HCT116 (cell line): ENCODE measurements at regions not wholly inside any gene's neighbourhood (a gene's known extent, or its start where the extent isn't known, plus 50 kb on each side); places are given as distances from the start of the nearest gene placed in this dataset.

Experiments used
- ATAC-seq: fragments of 200-7000 bp; cut with Tn5 transposase; 2 replicates; pipeline ENCODE4 v1.9.1; 2020; ENCODE audit warnings: mild to moderate bottlenecking, moderate library complexity
- BruUV-seq: library from RNA; stranded (reverse); fragments of 400-500 nt; replicated peaks from 2 replicates; lab custom pipeline; 2021; lab: Mats Ljungman, UMichigan
- CTCF ChIA-PET: fragments of 300-600 bp; sonication (Branson Sonifier 250); formaldehyde crosslinking; loops from one replicate; lab custom pipeline; 2021; ENCODE audit warnings: antibody characterized with exemption; lab: Charles Lee
- POLR2A ChIA-PET: fragments of 300-600, 350-600 bp; sonication (Branson Sonifier 250); formaldehyde crosslinking; loops from one replicate; lab custom pipeline; 2021; ENCODE audit warnings: antibody characterized with exemption; lab: Charles Lee
- RAD21 ChIA-PET, 2 experiments: fragments of 300-600 bp; sonication (Branson Sonifier 250); formaldehyde crosslinking; loops; one replicate each; lab custom pipeline; 2023; ENCODE audit warnings: low total read pairs in 2 of 2; ENCODE audit not compliant: uncharacterized antibody in 2 of 2, unreplicated experiment in 2 of 2, low non-redundant PET in 1 of 2; lab: Charles Lee
- DNase-seq: peaks from one replicate; pipeline ENCODE4 v3.0.0-alpha.2; 2010; ENCODE audit warnings: low read depth, low spot score
- H2AFZ ChIP-seq: fragments of 200-600 bp; shearing (Covaris generic), sonication (generic); 2 replicates; pipeline ENCODE4 v1.6.1; 2017; ENCODE audit warnings: low read depth, mixed run types, mixed read lengths, antibody characterized with exemption, low read length; ENCODE audit not compliant: poor library complexity, severe bottlenecking
- H3K27ac ChIP-seq: 2 replicates; pipeline ENCODE4 v1.5.1; 2012; ENCODE audit warnings: low read depth, low read length
- H3K27me3 ChIP-seq: fragments of 200-600 bp; sonication (generic); 2 replicates; pipeline ENCODE4 v1.6.1; 2016; ENCODE audit warnings: mixed run types, low read length, mixed read lengths; ENCODE audit not compliant: insufficient read depth
- H3K36me3 ChIP-seq, 2 experiments: fragments of 200-500 bp in 1 of 2; fragments of 200-600 bp in 1 of 2; sonication (Bioruptor generic) in 1 of 2; sonication (generic) in 1 of 2; 2 replicates each; pipeline versions ENCODE4 v1.5.1 to v1.6.1; 2014 to 2016; ENCODE audit warnings: low read length in 2 of 2, inconsistent platforms in 1 of 2, mixed read lengths in 1 of 2, mixed run types in 1 of 2; ENCODE audit not compliant: insufficient read depth in 2 of 2, control insufficient read depth in 1 of 2
- H3K4me1 ChIP-seq, 2 experiments: fragments of 200-600 bp in 1 of 2; sonication (generic) in 1 of 2; 2 replicates each; pipeline versions ENCODE4 v1.5.1 to v1.6.1; 2012 to 2017; ENCODE audit warnings: low read length in 2 of 2, inconsistent platforms in 1 of 2, mild to moderate bottlenecking in 1 of 2, mixed read lengths in 1 of 2, mixed run types in 1 of 2, moderate library complexity in 1 of 2; ENCODE audit not compliant: insufficient read depth in 2 of 2, control insufficient read depth in 1 of 2
- H3K4me2 ChIP-seq: fragments of 200-600 bp; sonication (generic); 2 replicates; pipeline ENCODE4 v1.6.1; 2017; ENCODE audit warnings: mixed run types, low read length, mixed read lengths
- H3K4me3 ChIP-seq, 2 experiments: fragments of 200-600 bp in 1 of 2; sonication (generic) in 1 of 2; replicated peaks in 1 of 2; 2 replicates each; pipeline ENCODE4 v1.5.1; 2011 to 2016; ENCODE audit warnings: low read length in 2 of 2, control low read depth in 1 of 2, low read depth in 1 of 2, mild to moderate bottlenecking in 1 of 2, mixed read lengths in 1 of 2, mixed run types in 1 of 2
- H3K79me2 ChIP-seq: fragments of 200-600 bp; sonication (generic); 2 replicates; pipeline ENCODE4 v1.6.1; 2017; ENCODE audit warnings: mild to moderate bottlenecking, mixed run types, low read length, moderate library complexity, mixed read lengths; ENCODE audit not compliant: insufficient read depth
- H3K9ac ChIP-seq: fragments of 200-600 bp; sonication (generic); 2 replicates; pipeline ENCODE4 v1.6.1; 2016; ENCODE audit warnings: low read length, mixed read lengths
- H3K9me2 ChIP-seq: fragments of 200-600 bp; sonication (generic), shearing (Covaris generic); 2 replicates; pipeline ENCODE4 v1.6.1; 2017; ENCODE audit warnings: mixed run types, mild to moderate bottlenecking, moderate library complexity; ENCODE audit not compliant: insufficient read depth
- H3K9me3 ChIP-seq, 2 experiments: fragments of 200-500 bp in 1 of 2; fragments of 200-600 bp in 1 of 2; sonication (Bioruptor generic) in 1 of 2; sonication (generic) in 1 of 2; 2 replicates each; pipeline ENCODE4 v1.6.1; 2014 to 2017; ENCODE audit warnings: low read length in 2 of 2, mixed read lengths in 2 of 2, inconsistent platforms in 1 of 2, low read depth in 1 of 2, mild to moderate bottlenecking in 1 of 2, mixed run types in 1 of 2, moderate library complexity in 1 of 2; ENCODE audit not compliant: control insufficient read depth in 1 of 2, insufficient read depth in 1 of 2
- H4K20me1 ChIP-seq: fragments of 200-600 bp; sonication (generic), shearing (Covaris generic); 2 replicates; pipeline ENCODE4 v1.6.1; 2017; ENCODE audit warnings: mixed run types, mild to moderate bottlenecking, moderate library complexity; ENCODE audit not compliant: insufficient read depth
- ATF3 ChIP-seq: IDR thresholded peaks from 2 replicates; pipeline ENCODE4 v1.6.1; 2012
- CEBPB ChIP-seq: IDR thresholded peaks from 2 replicates; pipeline ENCODE4 v1.6.1; 2012; ENCODE audit warnings: low read depth
- CTCF ChIP-seq, 3 experiments: fragments of 200-600 bp in 1 of 3; sonication (generic) in 1 of 3; IDR thresholded peaks in 2 of 3; conservative IDR thresholded peaks in 1 of 3; 2 replicates each; pipeline ENCODE4 v1.5.1; 2012 to 2017; ENCODE audit warnings: low read depth in 2 of 3, low read length in 2 of 3, antibody characterized with exemption in 1 of 3, borderline replicate concordance in 1 of 3, control low read depth in 1 of 3, mild to moderate bottlenecking in 1 of 3, mixed read lengths in 1 of 3, mixed run types in 1 of 3, moderate library complexity in 1 of 3; ENCODE audit not compliant: insufficient read depth in 1 of 3
- EGR1 ChIP-seq: IDR thresholded peaks from 2 replicates; pipeline ENCODE4 v1.6.1; 2012; ENCODE audit warnings: low read depth
- FOSL1 ChIP-seq: IDR thresholded peaks from 2 replicates; pipeline ENCODE4 v1.6.1; 2012; ENCODE audit warnings: low read depth
- MAX ChIP-seq: IDR thresholded peaks from 2 replicates; pipeline ENCODE4 v1.6.1; 2012
- POLR2A ChIP-seq: IDR thresholded peaks from 2 replicates; pipeline ENCODE4 v1.7.0; 2011; ENCODE audit warnings: borderline replicate concordance; ENCODE audit not compliant: insufficient read depth, insufficient read length; ENCODE audit errors: extremely low read depth
- POLR2AphosphoS5 ChIP-seq: IDR thresholded peaks from 2 replicates; pipeline ENCODE4 v1.6.1; 2011; ENCODE audit warnings: mild to moderate bottlenecking, low read depth, low read length, moderate library complexity
- RAD21 ChIP-seq: IDR thresholded peaks from 2 replicates; pipeline ENCODE4 v1.6.1; 2012; ENCODE audit warnings: low read depth, mild to moderate bottlenecking
- REST ChIP-seq: IDR thresholded peaks from 2 replicates; pipeline ENCODE4 v1.6.1; 2012; ENCODE audit warnings: low read depth
- SIN3A ChIP-seq: IDR thresholded peaks from 2 replicates; pipeline ENCODE4 v1.6.1; 2012; ENCODE audit warnings: low read depth
- TCF7L2 ChIP-seq: IDR thresholded peaks from 2 replicates; pipeline ENCODE4 v1.7.0; 2011; ENCODE audit warnings: borderline replicate concordance, inconsistent platforms; ENCODE audit not compliant: insufficient read depth, insufficient read length; ENCODE audit errors: extremely low read depth
- YY1 ChIP-seq: IDR thresholded peaks from 2 replicates; pipeline ENCODE4 v1.6.1; 2011; ENCODE audit warnings: low read length, low read depth, moderate library complexity, mild to moderate bottlenecking; ENCODE audit not compliant: insufficient replicate concordance; ENCODE audit errors: extremely low read depth
- ZNF274 ChIP-seq: fragments of 200-500 bp; sonication (Bioruptor generic); IDR thresholded peaks from 2 replicates; pipeline ENCODE4 v1.6.1; 2014; ENCODE audit warnings: mild to moderate bottlenecking, low read depth, low read length, inconsistent platforms
- intact Hi-C: fragments of 100-400 bp; cut with micrococcal nuclease; formaldehyde crosslinking; loops from 2 replicates; pipeline ENCODE4 v1.10.0; 2022

GRCh38 chr16:55212791-55213190, 111.2 kb upstream of the IRX6 start:
- no peaks in the 10 kb centered on the region for H3K9me3 ChIP-seq
- H2AFZ ChIP-seq, result no peak overlapping the region
- intact Hi-C loops, result no loop called here
- no peak overlapping the region for H3K4me3 ChIP-seq
- H3K79me2 ChIP-seq, result no peaks in the 10 kb centered on the region
- no peak for ATAC-seq
- H3K36me3 ChIP-seq, result no peaks in the 10 kb centered on the region
- peaks cover 6% of the 10 kb centered on the region; the same call in 1 of the 2 replicates for H3K27me3 ChIP-seq
- H3K4me2 ChIP-seq, result no peak overlapping the region
- TF ChIP-seq SIN3A, result no peak
- no peak for TF ChIP-seq MAX
- TF ChIP-seq POLR2A, result no peak
- TF ChIP-seq YY1, result no peak
- TF ChIP-seq CEBPB, result no peak
- no peak for TF ChIP-seq RAD21
- no peak for TF ChIP-seq ATF3
- TF ChIP-seq TCF7L2, result no peak
- no peak for TF ChIP-seq ZNF274
- no peaks in the 10 kb centered on the region for H3K4me1 ChIP-seq
- CTCF ChIA-PET, result no interaction called here
- H3K27ac ChIP-seq, result no peak overlapping the region
- RAD21 ChIA-PET, result no interaction called here
- no peak for DNase-seq
- POLR2A ChIA-PET, result no interaction called here
- H3K9me2 ChIP-seq, result no peaks in the 10 kb centered on the region
- BruUV-seq, result no TSS peak
- H3K9ac ChIP-seq, result no peak overlapping the region
- no peaks in the 10 kb centered on the region for H4K20me1 ChIP-seq

GRCh38 chr16:55214412-55214811, 109.6 kb upstream of the IRX6 start:
- H3K9me2 ChIP-seq, result no peaks in the 10 kb centered on the region
- ChIA-PET RAD21 (no interaction called here), POLR2A (no interaction called here), CTCF (no interaction called here)
- no peak overlapping the region for H3K27ac ChIP-seq
- ATAC-seq (no peak), DNase-seq (no peak)
- H3K4me2 ChIP-seq, result no peak overlapping the region
- peaks cover 6% of the 10 kb centered on the region; the same call in 1 of the 2 replicates for H3K27me3 ChIP-seq
- intact Hi-C loops, result no loop called here
- H3K4me1 ChIP-seq, result no peaks in the 10 kb centered on the region
- H4K20me1 ChIP-seq, result no peaks in the 10 kb centered on the region
- H3K9ac ChIP-seq, result no peak overlapping the region
- no TSS peak for BruUV-seq
- TF ChIP-seq POLR2A (no peak), SIN3A (no peak), REST (no peak), CTCF (IDR thresholded peaks at IDR 0.05 in 2 of 3, conservative IDR thresholded peaks at IDR 0.05 in 1 of 3; ENCODE audit: borderline replicate concordance in 1 of 3, insufficient read depth in 1 of 3, low read depth in 2 of 3, low read length in 2 of 3) (no peak), YY1 (no peak), POLR2AphosphoS5 (no peak), FOSL1 (no peak), MAX (no peak), EGR1 (no peak)
- H3K4me3 ChIP-seq, result no peak overlapping the region
- no peaks in the 10 kb centered on the region for H3K79me2 ChIP-seq
- H2AFZ ChIP-seq, result no peak overlapping the region
- H3K9me3 ChIP-seq, result no peaks in the 10 kb centered on the region
- H3K36me3 ChIP-seq, result no peaks in the 10 kb centered on the region
